CD1c-positive myeloid dendritic cell (primary cell): ENCODE measurements at regions not wholly inside any gene's neighbourhood (a gene's known extent, or its start where the extent isn't known, plus 50 kb on each side); places are given as distances from the start of the nearest gene placed in this dataset.

Experiments
- DNase-seq: peaks from one replicate; pipeline ENCODE4 v3.0.0-alpha.2; 2016; ENCODE audit errors: extremely low spot score

- DNase-seq, result no peak
Measured at GRCh38 chr17:77307479-77308198, 166.9 kb downstream of the SEC14L1 start.

- peak; percentile 63 for DNase-seq
Measured at GRCh38 chr17:77308861-77309726, 168.3 kb downstream of the SEC14L1 start.

DNA sequence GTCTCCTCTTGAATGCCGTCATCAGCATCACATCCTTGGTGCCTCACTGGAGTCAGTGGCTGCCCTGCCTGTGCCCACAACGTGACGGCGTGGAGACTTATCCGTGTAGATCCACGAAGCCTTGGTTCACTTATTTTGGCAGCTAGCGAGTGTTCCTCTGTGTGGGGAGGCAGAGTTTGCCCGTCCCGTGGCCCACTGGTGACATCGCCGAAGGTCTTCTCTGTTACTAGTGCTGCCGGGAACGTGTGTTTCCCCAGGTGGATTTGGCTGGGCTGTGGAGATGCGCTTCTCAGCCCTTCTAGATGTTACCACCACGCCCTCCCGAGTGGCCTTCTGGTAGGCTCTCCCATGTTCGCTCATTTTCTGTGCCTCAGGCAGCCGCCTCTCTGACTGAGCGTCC lies 169.6 kb downstream of the SEC14L1 start:
- no peak for DNase-seq

DNA sequence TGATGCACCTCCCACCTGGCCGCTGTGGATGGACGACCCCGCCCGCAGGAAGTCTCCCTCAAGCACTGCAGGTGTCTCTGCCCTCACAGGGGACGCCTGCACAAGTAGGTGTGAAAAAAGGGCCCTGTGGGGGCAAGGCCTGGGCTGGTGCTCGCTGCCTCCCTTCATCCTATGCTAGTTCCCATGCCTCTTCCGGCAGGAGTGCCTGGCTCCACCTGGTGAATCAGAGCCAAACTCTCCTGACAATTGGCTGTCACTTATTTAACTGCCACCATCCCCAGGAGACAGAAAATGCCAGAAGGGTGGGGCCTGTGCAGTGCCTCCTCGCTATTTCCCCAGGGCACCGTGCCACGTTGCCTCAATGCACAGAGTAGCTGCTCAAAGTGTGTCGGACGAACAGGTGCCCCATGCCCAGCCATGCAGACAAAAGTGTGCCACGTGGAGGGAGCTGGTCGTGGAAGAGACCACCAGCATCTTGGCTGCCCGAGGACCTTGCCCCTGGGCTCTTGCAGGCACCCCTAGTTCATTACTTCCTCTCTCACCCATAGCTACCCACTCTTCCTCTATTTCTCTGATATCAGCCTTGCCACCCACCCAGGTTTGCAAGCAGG lies 170.7 kb downstream of the SEC14L1 start:
- peak; percentile 35 for DNase-seq

DNA sequence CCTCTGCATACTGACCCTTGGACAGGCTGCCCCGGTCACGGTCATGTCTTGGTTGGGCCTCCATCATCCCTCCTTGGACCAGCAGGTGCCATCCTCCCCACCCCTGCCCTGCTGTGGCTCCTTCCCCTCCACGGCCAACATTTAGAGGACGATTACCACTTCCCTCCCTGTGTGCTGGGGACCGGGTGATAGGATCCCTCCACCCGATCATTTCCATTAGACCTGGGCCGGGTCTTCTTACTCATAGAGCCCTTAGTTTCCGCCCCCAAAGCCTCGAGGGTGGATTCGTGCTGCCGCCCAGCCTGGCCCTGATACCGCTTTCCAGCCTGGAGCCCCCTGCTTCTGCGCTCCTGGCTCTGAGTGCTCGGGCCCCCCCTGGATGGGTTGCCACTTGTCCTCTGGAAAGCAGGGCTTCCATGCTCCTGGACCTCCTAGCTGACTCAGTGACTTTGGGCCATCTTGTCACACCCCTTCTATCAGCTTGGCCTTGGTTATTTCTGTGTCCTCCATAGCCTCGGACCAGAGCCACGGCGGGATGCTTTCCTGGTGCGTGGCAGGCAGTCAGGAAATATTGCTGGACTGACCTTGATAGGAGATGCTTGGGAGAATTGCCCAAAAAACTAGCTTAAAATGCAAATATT lies 171.4 kb downstream of the SEC14L1 start:
- no peak for DNase-seq

- DNase-seq, result no peak
Measured at GRCh38 chr17:77312786-77313599, 172.2 kb downstream of the SEC14L1 start.

DNA sequence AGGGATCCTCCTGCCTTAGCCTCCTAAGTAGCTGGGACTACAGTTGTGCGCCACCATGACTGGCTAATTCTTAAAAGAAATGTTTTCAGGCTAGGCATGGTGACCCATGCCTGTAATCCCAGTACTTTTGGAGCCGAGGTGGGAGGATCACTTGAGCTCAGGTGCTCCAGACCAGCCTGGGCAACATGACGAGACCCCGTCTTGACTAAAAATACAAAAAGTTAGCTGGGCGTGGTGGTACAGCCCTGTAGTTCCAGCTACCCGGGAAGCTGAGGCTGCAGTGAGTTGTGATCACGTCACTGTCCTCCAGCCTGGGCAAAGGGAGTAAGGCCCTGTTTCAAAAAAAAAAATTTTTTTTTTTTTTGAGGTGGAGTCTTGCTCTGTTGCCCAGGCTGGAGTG lies 173.1 kb downstream of the SEC14L1 start:
- no peak for DNase-seq

DNA sequence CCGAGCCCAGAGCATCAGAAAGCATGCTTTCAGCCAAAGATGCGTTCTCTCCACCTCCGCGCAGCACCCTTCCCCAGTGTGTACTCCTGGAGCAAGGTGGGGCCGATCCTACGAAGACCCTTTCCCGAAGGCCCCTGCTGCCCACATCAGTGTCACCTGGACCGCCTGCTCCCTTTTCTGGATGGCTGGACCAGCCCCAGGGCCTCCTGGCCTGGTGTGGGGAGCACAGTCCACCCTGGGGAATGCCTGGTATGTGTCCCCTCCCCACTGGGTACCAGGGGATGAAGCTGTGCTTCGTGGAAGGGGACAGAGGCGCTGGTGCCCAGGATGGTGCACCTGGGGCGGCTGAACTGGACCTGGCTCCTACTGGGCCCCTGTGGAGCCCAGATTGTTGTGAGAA lies 173.8 kb downstream of the SEC14L1 start:
- no peak for DNase-seq

- DNase-seq, result no peak
Measured at GRCh38 chr17:77315010-77315409, 174.2 kb downstream of the SEC14L1 start.

GRCh38 chr17:77315551-77316190 lies 174.9 kb downstream of the SEC14L1 start:
- peak; percentile 39 for DNase-seq

DNA sequence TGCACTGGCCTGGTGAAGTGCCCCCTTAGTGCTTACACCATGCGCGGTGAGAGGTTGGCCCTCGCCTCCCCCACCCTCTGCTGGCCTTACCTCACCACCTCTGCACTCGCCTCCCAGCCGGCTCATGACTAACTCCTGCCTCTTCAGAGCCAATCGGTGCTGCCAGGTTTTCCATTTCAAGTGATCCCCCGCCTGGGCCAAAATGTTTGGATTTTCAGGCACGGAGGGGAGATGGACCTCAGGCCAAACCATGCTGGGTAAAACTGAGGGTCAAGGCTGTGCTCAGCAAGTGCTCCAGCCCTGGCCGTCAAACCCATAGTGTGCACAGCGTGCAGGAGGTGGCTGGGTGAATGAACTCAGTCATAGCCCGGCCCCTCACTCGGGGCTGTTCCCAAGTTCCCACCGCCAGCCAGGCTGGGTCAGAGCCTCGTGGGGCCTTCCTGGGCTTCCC lies 175.4 kb downstream of the SEC14L1 start:
- no peak for DNase-seq

DNA sequence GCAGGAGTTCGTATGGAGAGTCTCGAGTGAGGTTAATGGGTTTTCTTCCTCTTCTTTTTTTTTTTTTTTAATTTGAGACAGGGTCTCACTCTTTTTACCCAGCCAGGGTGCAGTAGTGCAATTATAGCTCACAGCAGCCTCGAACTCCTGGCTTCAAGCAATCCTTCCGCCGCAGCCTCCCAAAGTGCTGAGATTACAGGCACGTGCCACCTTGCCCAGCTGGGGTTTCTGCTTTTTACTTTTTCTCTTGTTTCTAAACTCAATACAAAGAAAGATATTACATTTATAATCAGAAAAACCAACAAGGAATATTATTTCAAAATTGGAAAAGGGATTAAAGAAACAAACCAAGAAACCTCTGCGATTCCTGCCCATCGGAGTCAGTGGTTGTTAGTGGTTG lies 175.9 kb downstream of the SEC14L1 start:
- DNase-seq, result no peak

DNA sequence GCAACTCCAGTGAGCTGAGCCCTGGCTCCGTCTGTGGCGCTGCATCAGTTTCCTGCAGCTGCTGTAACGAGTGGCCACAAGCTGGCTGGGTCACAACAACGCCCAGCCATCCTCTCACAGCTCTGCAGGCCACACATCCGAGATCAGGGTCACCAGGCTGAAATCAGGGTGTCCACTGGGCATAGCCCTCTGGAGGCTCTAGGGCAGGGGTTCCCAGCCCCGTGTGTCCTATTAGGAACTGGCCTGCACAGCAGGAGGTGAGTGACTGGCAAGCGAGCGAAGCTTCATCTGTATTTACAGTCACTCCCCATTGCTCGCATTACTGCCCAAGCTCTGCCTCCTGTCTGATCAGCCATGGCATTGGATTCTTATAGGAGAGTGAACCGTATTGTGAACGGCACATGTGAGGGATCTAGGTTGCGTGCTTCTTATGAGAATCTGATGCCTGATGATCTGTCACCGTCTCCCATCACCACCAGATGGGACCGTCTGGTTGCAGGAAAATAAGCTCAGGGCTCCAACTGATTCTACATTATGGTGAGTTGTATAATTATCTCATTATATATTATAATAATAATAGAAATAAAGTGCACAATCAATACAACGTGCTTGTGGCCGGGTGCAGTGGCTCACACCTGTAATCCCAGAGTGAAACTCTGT lies 176.5 kb downstream of the SEC14L1 start:
- no peak for DNase-seq

- no peak for DNase-seq
Measured at GRCh38 chr17:77318021-77318420, 177.3 kb downstream of the SEC14L1 start.

DNA sequence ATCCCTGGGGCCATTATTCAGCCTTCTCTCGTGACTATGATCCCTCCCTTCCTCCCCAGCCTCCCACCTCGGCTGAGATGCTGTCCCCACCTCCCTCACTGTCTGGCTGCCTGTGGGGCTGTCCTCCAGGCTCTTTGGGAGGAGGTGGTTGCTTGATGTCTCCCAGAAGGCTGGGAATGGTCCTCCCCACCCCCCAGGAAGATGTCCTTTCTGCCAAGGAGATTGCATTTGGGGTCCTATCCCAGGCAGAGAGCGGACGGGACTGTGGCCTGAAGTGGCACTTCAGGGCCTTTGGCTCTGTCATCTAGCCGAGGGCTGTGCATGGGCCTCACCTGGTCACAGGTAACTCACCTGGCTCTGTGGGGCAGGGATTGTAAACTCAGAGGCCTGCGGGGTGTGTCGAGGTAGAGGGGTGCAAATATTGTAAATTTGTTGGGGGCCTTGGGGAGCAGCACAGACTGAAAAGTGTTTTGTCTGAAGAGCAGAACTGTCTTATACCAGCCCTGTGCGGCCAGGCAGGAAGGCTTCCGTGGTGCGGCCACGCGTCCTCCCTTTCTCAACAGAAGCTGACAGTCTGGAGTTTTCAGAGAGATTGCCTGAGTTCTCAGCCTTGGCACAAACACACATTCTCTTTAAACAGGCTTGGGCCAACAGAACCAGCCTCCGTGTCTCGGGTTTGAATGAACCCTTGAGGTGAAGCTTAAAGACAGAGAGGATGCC lies 177.9 kb downstream of the SEC14L1 start:
- DNase-seq, result peak; percentile 54

DNA sequence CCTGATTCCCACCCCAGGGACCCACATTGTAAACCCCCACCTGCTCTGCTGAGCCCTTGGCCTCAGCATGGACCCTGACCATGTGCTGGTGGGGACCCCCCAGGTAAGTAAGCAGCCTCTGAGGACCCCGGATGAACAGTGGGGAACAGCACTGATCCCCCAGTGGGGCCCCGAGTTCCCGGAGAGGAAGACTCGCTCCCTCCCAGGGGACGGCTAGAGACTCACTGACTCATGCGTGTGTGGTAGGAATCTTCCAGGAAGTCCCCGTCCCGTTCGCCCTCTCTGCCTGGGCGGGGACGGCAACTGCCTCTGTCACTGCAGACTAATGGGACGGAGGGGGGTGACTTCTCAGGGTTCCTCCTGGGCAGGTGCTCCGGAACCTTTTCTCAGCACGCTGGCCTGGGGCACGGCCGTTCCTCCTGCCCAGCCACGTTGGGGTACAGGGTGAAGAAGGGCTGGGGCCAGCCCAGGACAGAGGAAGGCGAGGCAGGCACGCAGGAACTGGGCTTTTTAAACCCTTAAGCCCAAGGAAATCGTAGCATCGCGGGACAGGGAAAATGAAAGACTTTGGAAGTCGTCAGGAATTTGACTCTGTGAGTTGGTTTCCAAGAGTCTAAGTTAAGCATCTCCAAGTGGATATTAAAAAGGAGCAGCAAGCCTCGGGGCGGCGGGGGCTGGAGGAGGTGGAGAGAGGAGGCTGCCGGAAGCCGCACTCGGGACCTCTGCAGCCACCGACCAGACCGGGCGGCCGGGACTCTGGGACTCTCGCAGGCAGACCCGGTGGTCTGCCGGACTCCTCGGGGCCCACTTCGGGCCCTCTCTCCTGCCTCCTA lies 178.7 kb downstream of the SEC14L1 start:
- DNase-seq, result peak; percentile 92

- DNase-seq, result no peak
Measured at GRCh38 chr17:77320044-77320440, 179.3 kb downstream of the SEC14L1 start.

DNA sequence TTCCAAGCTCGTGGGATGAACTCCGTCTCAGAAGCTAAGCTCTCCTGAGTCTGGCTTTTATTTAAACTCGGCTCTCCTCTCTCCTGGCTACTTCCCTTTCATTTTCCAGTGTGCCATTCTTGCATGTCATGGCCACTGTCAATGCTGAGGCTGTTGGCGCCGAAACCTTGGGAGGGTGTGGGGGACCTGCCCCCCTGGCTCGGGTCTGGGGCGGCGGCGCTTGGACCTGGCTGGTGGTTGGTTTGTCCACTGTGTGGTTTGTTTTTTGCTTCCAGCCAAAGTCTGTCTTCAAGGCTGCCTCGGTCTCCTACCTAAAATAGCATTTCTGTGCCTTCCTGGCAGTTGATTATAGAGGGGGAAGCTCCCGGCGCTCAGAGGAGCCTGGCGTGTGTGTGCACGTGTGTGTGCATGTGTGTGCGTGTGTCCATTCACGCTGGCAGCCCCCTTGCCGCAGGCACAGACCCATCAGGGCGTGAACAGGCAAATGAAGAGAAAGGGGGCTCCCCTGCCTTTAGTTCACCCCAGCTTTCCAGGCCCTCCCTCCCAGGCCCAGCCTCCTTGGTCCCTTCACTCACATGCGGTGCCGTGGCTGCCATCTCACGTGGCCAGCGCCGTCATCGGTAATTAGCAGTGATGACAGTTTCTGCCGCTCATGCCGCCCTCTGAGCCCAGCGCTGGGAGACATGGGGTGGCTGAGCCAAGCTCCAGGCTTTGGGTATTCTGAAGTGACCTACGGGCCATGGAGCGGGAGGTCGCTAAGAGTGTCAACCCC lies 179.9 kb downstream of the SEC14L1 start:
- peak; percentile 34 for DNase-seq
